KMS-11 (cell line): ENCODE measurements at regions not wholly inside any gene's neighbourhood (a gene's known extent, or its start where the extent isn't known, plus 50 kb on each side); places are given as distances from the start of the nearest gene placed in this dataset.

Experiments used
- H2AFZ ChIP-seq: fragments of 200-600 bp; sonication (generic); 2 replicates; pipeline ENCODE4 v1.6.1; 2016; ENCODE audit warnings: antibody characterized with exemption, mixed run types, low read depth
- H3K27ac ChIP-seq: fragments of 200-600 bp; sonication (generic); 2 replicates; pipeline ENCODE4 v1.6.1; 2016; ENCODE audit warnings: mild to moderate bottlenecking, mixed run types
- H3K27me3 ChIP-seq: fragments of 200-600 bp; sonication (generic); 2 replicates; pipeline ENCODE4 v1.6.1; 2017; ENCODE audit warnings: mild to moderate bottlenecking, low read depth, mixed run types, moderate library complexity; ENCODE audit not compliant: insufficient read depth
- H3K36me3 ChIP-seq: fragments of 200-600 bp; sonication (generic); 2 replicates; pipeline ENCODE4 v1.6.1; 2017; ENCODE audit warnings: mild to moderate bottlenecking, mixed run types; ENCODE audit not compliant: insufficient read depth
- H3K4me1 ChIP-seq: fragments of 200-600 bp; sonication (generic); 2 replicates; pipeline ENCODE4 v1.6.1; 2016; ENCODE audit warnings: mild to moderate bottlenecking, low read depth, mixed run types; ENCODE audit not compliant: poor library complexity, severe bottlenecking
- H3K4me2 ChIP-seq: fragments of 200-600 bp; sonication (generic); 2 replicates; pipeline ENCODE4 v1.7.0; 2016; ENCODE audit warnings: mild to moderate bottlenecking, mixed run types
- H3K4me3 ChIP-seq: fragments of 200-600 bp; sonication (generic); IDR thresholded peaks from 2 replicates; pipeline ENCODE4 v1.6.1; 2017; ENCODE audit warnings: low read depth, low read length, mixed read lengths; ENCODE audit not compliant: insufficient read depth
- H3K79me2 ChIP-seq: fragments of 200-600 bp; sonication (generic); 2 replicates; pipeline ENCODE4 v1.6.1; 2016; ENCODE audit warnings: low read depth, mixed run types; ENCODE audit not compliant: insufficient read depth
- H3K9ac ChIP-seq: fragments of 200-600 bp; sonication (generic); 2 replicates; pipeline ENCODE4 v1.6.1; 2016; ENCODE audit warnings: mild to moderate bottlenecking, mixed run types
- H4K20me1 ChIP-seq: fragments of 200-600 bp; sonication (generic); 2 replicates; pipeline ENCODE4 v1.6.1; 2016; ENCODE audit warnings: mild to moderate bottlenecking, mixed run types; ENCODE audit not compliant: insufficient read depth
- CTCF ChIP-seq: fragments of 200-600 bp; sonication (generic); conservative IDR thresholded peaks from 2 replicates; pipeline ENCODE4 v1.6.1; 2017; ENCODE audit warnings: low read depth, mild to moderate bottlenecking, antibody characterized with exemption, low read length, moderate library complexity, mixed read lengths

GRCh38 chr15:62218841-62219240 is 53.8 kb upstream of the C2CD4B start:
- H3K4me2 ChIP-seq = no peak overlapping the region
- H3K4me3 ChIP-seq = no peak overlapping the region
- H3K27ac ChIP-seq = no peak overlapping the region
- H3K27me3 ChIP-seq = no peaks in the 10 kb centered on the region
- H3K9ac ChIP-seq = no peak overlapping the region
- no peaks in the 10 kb centered on the region for H4K20me1 ChIP-seq
- no peaks in the 10 kb centered on the region for H3K4me1 ChIP-seq
- TF ChIP-seq CTCF = no peak
- no peak overlapping the region for H2AFZ ChIP-seq
- no peaks in the 10 kb centered on the region for H3K36me3 ChIP-seq
- no peaks in the 10 kb centered on the region for H3K79me2 ChIP-seq

- Histone ChIP-seq H3K36me3 (no peaks in the 10 kb centered on the region), H3K9ac (no peak overlapping the region), H4K20me1 (no peaks in the 10 kb centered on the region), H2AFZ (no peak overlapping the region), H3K4me1 (no peaks in the 10 kb centered on the region), H3K79me2 (no peaks in the 10 kb centered on the region), H3K4me2 (no peak overlapping the region), H3K27me3 (no peaks in the 10 kb centered on the region), H3K27ac (no peak overlapping the region), H3K4me3 (no peak overlapping the region)
- TF ChIP-seq CTCF = no peak
Observed at GRCh38 chr15:62219799-62220198, 54.7 kb upstream of the C2CD4B start.

- no peaks in the 10 kb centered on the region for H3K36me3 ChIP-seq
- no peaks in the 10 kb centered on the region for H3K79me2 ChIP-seq
- no peaks in the 10 kb centered on the region for H3K4me1 ChIP-seq
- no peak overlapping the region for H3K27ac ChIP-seq
- H3K4me2 ChIP-seq = no peak overlapping the region
- H3K9ac ChIP-seq = no peak overlapping the region
- no peak overlapping the region for H2AFZ ChIP-seq
- no peak for TF ChIP-seq CTCF
- H3K27me3 ChIP-seq = no peaks in the 10 kb centered on the region
- H4K20me1 ChIP-seq = no peaks in the 10 kb centered on the region
- no peak overlapping the region for H3K4me3 ChIP-seq
Observed at GRCh38 chr15:62223020-62223419, 57.9 kb upstream of the C2CD4B start.

- no peak overlapping the region for H3K4me3 ChIP-seq
- H3K27me3 ChIP-seq = no peaks in the 10 kb centered on the region
- H2AFZ ChIP-seq = no peak overlapping the region
- no peaks in the 10 kb centered on the region for H3K36me3 ChIP-seq
- no peak overlapping the region for H3K9ac ChIP-seq
- no peak overlapping the region for H3K4me2 ChIP-seq
- no peaks in the 10 kb centered on the region for H3K4me1 ChIP-seq
- no peak overlapping the region for H3K27ac ChIP-seq
- TF ChIP-seq CTCF = no peak
- no peaks in the 10 kb centered on the region for H3K79me2 ChIP-seq
- no peaks in the 10 kb centered on the region for H4K20me1 ChIP-seq
Observed at GRCh38 chr15:62228604-62229003, 63.5 kb upstream of the C2CD4B start.

- TF ChIP-seq CTCF = no peak
- no peaks in the 10 kb centered on the region for H4K20me1 ChIP-seq
- H3K27ac ChIP-seq = no peak overlapping the region
- no peak overlapping the region for H3K4me2 ChIP-seq
- no peak overlapping the region for H3K4me3 ChIP-seq
- no peak overlapping the region for H2AFZ ChIP-seq
- no peaks in the 10 kb centered on the region for H3K79me2 ChIP-seq
- H3K4me1 ChIP-seq = no peaks in the 10 kb centered on the region
- no peaks in the 10 kb centered on the region for H3K27me3 ChIP-seq
- H3K36me3 ChIP-seq = no peaks in the 10 kb centered on the region
- no peak overlapping the region for H3K9ac ChIP-seq
Observed at GRCh38 chr15:62231856-62232255, 66.8 kb upstream of the C2CD4B start.
